Fibroblast of lung (primary cell): ENCODE measurements at regions not wholly inside any gene's neighbourhood (a gene's known extent, or its start where the extent isn't known, plus 50 kb on each side); places are given as distances from the start of the nearest gene placed in this dataset.

Experiments used
- DNase-seq, 2 donors: peaks; one replicate each; pipeline versions ENCODE4 v3.0.0 to v3.0.0-alpha.2; 2010; ENCODE audit warnings: low read depth in 2 of 2
- H2AFZ ChIP-seq: 2 replicates; pipeline ENCODE4 v1.5.1; 2012; ENCODE audit warnings: low read length, control low read depth, inconsistent platforms
- H3K27ac ChIP-seq: 2 replicates; pipeline ENCODE4 v1.5.1; 2011; ENCODE audit warnings: low read length, control low read depth; ENCODE audit not compliant: insufficient read depth
- H3K27me3 ChIP-seq: 2 replicates; pipeline ENCODE4 v1.5.1; 2011; ENCODE audit warnings: mild to moderate bottlenecking, low read length; ENCODE audit not compliant: control insufficient read depth, insufficient read depth
- H3K36me3 ChIP-seq: 2 replicates; pipeline ENCODE4 v1.5.1; 2011; ENCODE audit warnings: low read length; ENCODE audit not compliant: control insufficient read depth, insufficient read depth
- H3K4me1 ChIP-seq: 2 replicates; pipeline ENCODE4 v1.5.1; 2011; ENCODE audit warnings: low read length; ENCODE audit not compliant: control insufficient read depth, insufficient read depth; ENCODE audit errors: extremely low read depth
- H3K4me2 ChIP-seq: 2 replicates; pipeline ENCODE4 v1.5.1; 2011; ENCODE audit warnings: low read length, control low read depth; ENCODE audit not compliant: insufficient read depth; ENCODE audit errors: extremely low read depth
- H3K4me3 ChIP-seq, 4 experiments: fragments of 200-600 bp in 1 of 4; sonication (generic) in 1 of 4; replicated peaks in 1 of 4; 2 replicates each; pipeline ENCODE4 v1.5.1; 2011 to 2016; ENCODE audit warnings: low read length in 4 of 4, low read depth in 3 of 4, mild to moderate bottlenecking in 3 of 4, control low read depth in 2 of 4, inconsistent platforms in 1 of 4, mixed read lengths in 1 of 4; ENCODE audit not compliant: insufficient read depth in 1 of 4; ENCODE audit errors: control extremely low read depth in 1 of 4
- H3K79me2 ChIP-seq: 2 replicates; pipeline ENCODE4 v1.5.1; 2012; ENCODE audit warnings: mild to moderate bottlenecking, low read length, inconsistent platforms; ENCODE audit not compliant: control insufficient read depth, insufficient read depth
- H3K9ac ChIP-seq: 2 replicates; pipeline ENCODE4 v1.5.1; 2011; ENCODE audit warnings: mild to moderate bottlenecking, low read length, control low read depth; ENCODE audit not compliant: insufficient read depth
- H3K9me3 ChIP-seq: 2 replicates; pipeline ENCODE4 v1.5.1; 2012; ENCODE audit warnings: low read depth, low read length; ENCODE audit not compliant: control insufficient read depth, insufficient read depth
- H4K20me1 ChIP-seq: 2 replicates; pipeline ENCODE4 v1.5.1; 2011; ENCODE audit warnings: low read length; ENCODE audit not compliant: control insufficient read depth, insufficient read depth; ENCODE audit errors: extremely low read depth
- CTCF ChIP-seq, 2 donors: IDR thresholded peaks in 1 of 2; conservative IDR thresholded peaks in 1 of 2; 1 replicate in 1 of 2; 2 replicates in 1 of 2; pipeline ENCODE4 v1.5.1; 2011 to 2012; ENCODE audit warnings: low read length in 2 of 2, control low read depth in 1 of 2, inconsistent platforms in 1 of 2, low read depth in 1 of 2, mild to moderate bottlenecking in 1 of 2
- EZH2 ChIP-seq: IDR thresholded peaks from 2 replicates; pipeline ENCODE4 v1.5.1; 2012; ENCODE audit warnings: low read length, control low read depth, mild to moderate bottlenecking; ENCODE audit errors: missing control alignments

- H3K36me3 ChIP-seq = no peaks in the 10 kb centered on the region
- no peak overlapping the region for H3K4me2 ChIP-seq
- H3K79me2 ChIP-seq = no peaks in the 10 kb centered on the region
- H3K4me1 ChIP-seq = no peaks in the 10 kb centered on the region
- H4K20me1 ChIP-seq = no peaks in the 10 kb centered on the region
- no peaks in the 10 kb centered on the region for H3K27me3 ChIP-seq
- H3K9ac ChIP-seq = no peak overlapping the region
- no peak overlapping the region for H3K4me3 ChIP-seq
- no peak for DNase-seq
- no peaks in the 10 kb centered on the region for H3K9me3 ChIP-seq
- H2AFZ ChIP-seq = no peak overlapping the region
- no peak overlapping the region for H3K27ac ChIP-seq
- TF ChIP-seq CTCF (conservative IDR thresholded peaks at IDR 0.05 in 1 of 2, IDR thresholded peaks at IDR 0.05 in 1 of 2; ENCODE audit: low read depth in 1 of 2, low read length in 2 of 2) (no peak), EZH2 (no peak)
Measured at GRCh38 chr6:18985996-18986395, 598.8 kb downstream of the RNF144B start.

GRCh38 chr6:18988636-18989035, 601.5 kb downstream of the RNF144B start:
- Histone ChIP-seq H3K4me2 (no peak overlapping the region), H3K4me1 (no peaks in the 10 kb centered on the region), H3K4me3 (no peak overlapping the region), H3K27me3 (no peaks in the 10 kb centered on the region), H3K9ac (no peak overlapping the region), H3K36me3 (no peaks in the 10 kb centered on the region), H3K27ac (no peak overlapping the region), H3K79me2 (no peaks in the 10 kb centered on the region), H2AFZ (no peak overlapping the region), H4K20me1 (no peaks in the 10 kb centered on the region), H3K9me3 (no peaks in the 10 kb centered on the region)
- no peak for TF ChIP-seq CTCF (conservative IDR thresholded peaks at IDR 0.05 in 1 of 2, IDR thresholded peaks at IDR 0.05 in 1 of 2; ENCODE audit: low read depth in 1 of 2, low read length in 2 of 2)
- no peak for TF ChIP-seq EZH2
- no peak for DNase-seq

- no peaks in the 10 kb centered on the region for H3K36me3 ChIP-seq
- no peaks in the 10 kb centered on the region for H4K20me1 ChIP-seq
- H3K27ac ChIP-seq = no peak overlapping the region
- H3K9me3 ChIP-seq = no peaks in the 10 kb centered on the region
- TF ChIP-seq EZH2 (no peak), CTCF (conservative IDR thresholded peaks at IDR 0.05 in 1 of 2, IDR thresholded peaks at IDR 0.05 in 1 of 2; ENCODE audit: low read depth in 1 of 2, low read length in 2 of 2) (peak; percentile 39 to 79)
- no peaks in the 10 kb centered on the region for H3K79me2 ChIP-seq
- DNase-seq = peak; percentile 50 to 55
- H2AFZ ChIP-seq = no peak overlapping the region
- H3K4me2 ChIP-seq = no peak overlapping the region
- H3K4me1 ChIP-seq = no peaks in the 10 kb centered on the region
- H3K27me3 ChIP-seq = no peaks in the 10 kb centered on the region
- H3K9ac ChIP-seq = no peak overlapping the region
- H3K4me3 ChIP-seq = no peak overlapping the region
Measured at GRCh38 chr6:18990059-18990978, 603.2 kb downstream of the RNF144B start.
